Fibroblast of pulmonary artery (primary cell): ENCODE measurements at regions not wholly inside any gene's neighbourhood (a gene's known extent, or its start where the extent isn't known, plus 50 kb on each side); places are given as distances from the start of the nearest gene placed in this dataset.

Experiments used
- DNase-seq: peaks from one replicate; pipeline ENCODE4 v3.0.0-alpha.2; 2010; ENCODE audit warnings: low read depth
- H3K4me3 ChIP-seq: replicated peaks from 2 replicates; pipeline ENCODE4 v1.5.1; 2011; ENCODE audit warnings: low read depth, mild to moderate bottlenecking, control low read depth, low read length, moderate library complexity
- CTCF ChIP-seq: IDR thresholded peaks from 2 replicates; pipeline ENCODE4 v1.5.1; 2011; ENCODE audit warnings: mild to moderate bottlenecking, control low read depth, low read length, inconsistent platforms; ENCODE audit errors: missing control alignments

GRCh38 chr11:116589402-116589801, 183.4 kb downstream of the BUD13 start:
- DNase-seq, result no peak
- no peak for TF ChIP-seq CTCF
- no peak overlapping the region for H3K4me3 ChIP-seq

- DNase-seq, result no peak
- no peak for TF ChIP-seq CTCF
- H3K4me3 ChIP-seq, result no peak overlapping the region
These were observed 186.4 kb downstream of the BUD13 start for GRCh38 chr11:116586392-116586791.

GRCh38 chr11:116582571-116582970, 190.2 kb downstream of the BUD13 start:
- TF ChIP-seq CTCF, result no peak
- no peak overlapping the region for H3K4me3 ChIP-seq
- DNase-seq, result no peak

- no peak for DNase-seq
- TF ChIP-seq CTCF, result no peak
- H3K4me3 ChIP-seq, result no peak overlapping the region
These were observed 191.4 kb downstream of the BUD13 start for GRCh38 chr11:116581349-116581748.

GRCh38 chr11:116580799-116581198, 192.0 kb downstream of the BUD13 start:
- no peak overlapping the region for H3K4me3 ChIP-seq
- no peak for TF ChIP-seq CTCF
- DNase-seq, result no peak

GRCh38 chr11:116579857-116580727, 192.7 kb downstream of the BUD13 start:
- no peak for TF ChIP-seq CTCF
- H3K4me3 ChIP-seq, result no peak overlapping the region
- no peak for DNase-seq
